ENCODE measurements at regions not wholly inside any gene's neighbourhood (a gene's known extent, or its start where the extent isn't known, plus 50 kb on each side); places are given as distances from the start of the nearest gene placed in this dataset.

DNA sequence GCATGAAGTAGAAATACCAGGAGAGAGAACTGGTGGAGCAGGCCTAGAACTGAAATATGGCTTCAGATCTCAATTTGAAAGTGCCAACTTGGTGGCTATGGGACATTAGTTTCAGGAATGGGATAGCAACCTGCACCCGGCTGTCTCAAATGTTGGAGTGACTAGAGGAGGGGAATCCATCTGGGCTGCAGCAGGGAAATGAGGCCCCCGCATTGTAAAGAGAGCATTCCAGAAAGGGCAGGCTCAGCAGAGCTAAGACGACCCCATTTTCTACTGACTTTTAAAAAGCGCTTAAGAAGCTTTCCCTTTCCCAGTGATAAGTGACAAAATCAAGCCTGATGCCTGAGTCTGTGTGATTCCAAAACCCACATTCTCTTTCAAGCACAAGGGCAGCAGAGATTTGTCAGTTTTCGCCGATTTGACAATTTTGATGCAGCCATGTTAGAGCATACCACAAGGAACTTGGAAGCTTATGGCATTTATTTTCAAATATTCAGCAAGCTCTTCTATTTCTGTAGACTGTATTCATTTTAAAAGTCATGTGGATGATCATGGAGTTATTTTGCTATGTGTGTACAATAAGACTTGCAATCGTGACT, 119.8 kb upstream of the ARHGAP28 start:
- DNase-seq (ENCODE audit: low read depth) = no peak

GRCh38 chr18:6610466-6610865, 119.0 kb upstream of the ARHGAP28 start:
- DNase-seq (ENCODE audit: low read depth) = no peak

GRCh38 chr18:6613581-6613980, 115.9 kb upstream of the ARHGAP28 start:
- no peak for DNase-seq (ENCODE audit: low read depth)

GRCh38 chr18:6614952-6615351, 114.6 kb upstream of the ARHGAP28 start:
- DNase-seq (ENCODE audit: low read depth) = no peak

DNA sequence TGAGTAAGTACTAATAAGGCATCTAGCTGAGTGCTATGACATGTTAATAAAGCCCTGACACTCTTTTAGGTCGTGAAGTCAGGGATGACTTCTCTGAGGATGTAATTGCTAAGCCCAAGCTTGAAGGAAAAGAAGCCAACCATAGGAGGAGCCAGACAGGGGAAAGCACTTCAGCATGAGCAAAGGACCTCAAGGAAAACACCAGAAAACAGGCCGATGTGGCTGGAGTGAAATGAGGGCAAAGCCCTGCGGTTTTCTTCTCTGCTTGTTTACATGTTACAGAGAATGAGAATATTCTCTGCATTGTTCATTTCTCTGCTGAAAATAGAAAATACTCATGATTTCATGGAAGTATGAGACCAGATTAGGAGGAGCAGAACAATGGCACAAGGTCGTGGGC, 112.5 kb upstream of the ARHGAP28 start:
- DNase-seq (ENCODE audit: low read depth) = no peak

- no peak for DNase-seq (ENCODE audit: low read depth)
These were observed 108.1 kb upstream of the ARHGAP28 start for GRCh38 chr18:6621437-6621836.

DNA sequence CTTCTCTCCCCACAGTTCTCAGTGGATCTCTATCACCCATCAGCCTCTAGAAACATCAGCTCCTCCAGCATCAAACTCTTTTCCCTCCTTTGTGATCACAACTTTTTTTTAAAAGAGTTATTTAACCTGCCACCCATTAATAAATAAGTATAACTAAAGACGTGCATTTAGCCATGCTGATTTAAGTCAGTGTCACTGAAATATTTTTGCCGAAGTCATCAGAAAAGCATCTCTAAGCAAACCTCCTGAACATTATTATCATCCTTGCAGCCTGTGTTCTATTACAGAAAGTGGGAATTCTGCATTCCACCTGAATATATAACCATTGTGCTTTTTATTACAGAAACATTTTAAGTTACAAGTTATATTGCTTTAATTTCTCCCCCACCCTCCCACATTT, 106.2 kb upstream of the ARHGAP28 start:
- no peak for DNase-seq (ENCODE audit: low read depth)

GRCh38 chr18:6624271-6624660, 105.2 kb upstream of the ARHGAP28 start:
- DNase-seq (ENCODE audit: low read depth) = no peak

DNA sequence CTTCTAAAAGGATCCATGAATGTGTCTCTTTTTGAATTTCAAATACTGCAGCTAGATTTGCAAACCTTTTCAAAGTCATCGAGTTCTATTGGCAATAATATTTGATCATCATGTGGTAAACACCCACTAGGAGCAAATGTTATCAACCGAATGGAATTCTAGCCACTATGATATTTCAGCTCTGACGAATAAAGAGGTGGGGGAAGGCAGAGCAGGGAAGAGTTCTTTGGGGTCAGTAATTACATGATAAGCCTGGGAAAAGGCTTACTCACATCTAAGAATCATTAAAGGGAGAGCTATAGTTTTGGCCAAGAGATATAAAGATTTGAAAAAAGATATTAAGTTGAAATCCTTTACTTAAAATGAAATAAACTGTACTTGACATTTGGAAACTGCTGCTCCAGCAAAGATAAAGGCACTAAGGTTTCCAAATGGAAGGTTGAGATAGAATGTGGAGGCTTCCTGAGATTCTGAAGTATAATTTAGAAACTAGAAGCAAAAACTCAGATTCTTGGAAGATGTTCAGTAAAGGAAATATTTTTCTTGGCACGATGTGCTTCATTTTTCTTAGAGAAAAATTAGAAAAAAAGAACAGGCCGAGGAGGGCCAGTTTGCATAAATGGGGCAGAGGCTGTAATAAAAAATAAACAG, 104.7 kb upstream of the ARHGAP28 start:
- DNase-seq (ENCODE audit: low read depth) = no peak

- no peak for DNase-seq (ENCODE audit: low read depth)
These were observed 104.0 kb upstream of the ARHGAP28 start for GRCh38 chr18:6625481-6625880.

GRCh38 chr18:6626457-6626856, 103.1 kb upstream of the ARHGAP28 start:
- no peak for DNase-seq (ENCODE audit: low read depth)

DNA sequence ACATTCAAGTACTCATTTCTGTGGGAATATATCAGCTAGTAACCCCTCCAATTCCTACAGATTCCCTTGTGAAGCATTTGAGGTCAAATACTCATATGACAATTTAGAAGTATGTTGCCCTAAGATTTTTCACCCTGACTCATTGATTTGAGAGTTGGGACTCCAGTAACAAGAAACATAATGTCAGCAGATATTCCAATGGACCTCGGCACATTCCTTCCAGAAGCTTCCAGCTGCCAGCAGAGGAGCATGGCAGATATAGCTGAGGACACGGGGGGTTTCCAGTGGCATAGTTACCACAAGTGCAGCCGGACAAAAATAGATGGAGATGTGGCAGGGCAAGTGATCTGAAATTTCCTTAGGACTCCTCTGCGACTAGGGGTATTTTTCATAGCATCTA, 101.9 kb upstream of the ARHGAP28 start:
- no peak for DNase-seq (ENCODE audit: low read depth)

DNA sequence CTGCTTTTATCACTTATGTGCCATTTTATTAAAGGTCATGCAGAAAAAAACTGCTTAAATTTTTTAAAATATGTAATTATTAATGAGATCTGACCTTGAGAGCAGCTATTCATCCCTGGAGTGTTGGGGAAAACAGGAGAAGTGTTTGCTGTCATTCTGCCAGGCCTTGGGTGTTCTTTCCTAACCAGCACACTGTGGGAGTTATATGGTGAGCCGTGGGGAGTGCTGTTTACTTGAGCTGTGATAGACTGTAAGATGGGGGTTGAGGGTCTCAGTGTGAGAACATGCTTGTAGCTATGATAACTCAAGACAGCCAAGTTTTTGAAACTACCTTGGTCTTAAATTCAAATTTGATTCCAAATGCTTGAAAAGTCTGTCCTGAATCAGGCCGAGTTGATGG, 101.3 kb upstream of the ARHGAP28 start:
- no peak for DNase-seq (ENCODE audit: low read depth)

- DNase-seq (ENCODE audit: low read depth) = no peak
These were observed 99.8 kb upstream of the ARHGAP28 start for GRCh38 chr18:6629635-6630140.

DNA sequence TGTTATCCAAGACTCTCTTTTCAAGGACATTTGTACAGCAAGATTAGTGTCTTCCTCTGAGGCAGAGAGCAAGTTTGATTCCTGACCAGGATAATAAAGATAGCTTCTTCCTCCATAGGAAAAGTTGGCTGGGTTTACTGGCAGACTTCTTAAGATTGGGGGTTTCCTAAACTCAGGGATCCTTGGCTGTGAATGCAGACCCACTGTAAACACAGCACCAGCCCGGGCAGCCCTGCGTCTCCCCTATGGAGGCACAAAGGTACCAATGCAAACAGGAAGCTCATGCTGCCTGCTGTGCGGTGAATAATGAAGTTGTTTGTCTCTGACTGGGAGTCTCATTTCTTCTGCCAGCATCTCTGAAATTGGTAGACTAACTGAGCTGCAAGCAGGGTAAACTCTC, 96.2 kb upstream of the ARHGAP28 start:
- DNase-seq (ENCODE audit: low read depth) = no peak

GRCh38 chr18:6636091-6636490, 93.4 kb upstream of the ARHGAP28 start:
- DNase-seq (ENCODE audit: low read depth) = no peak

- DNase-seq (ENCODE audit: low read depth) = no peak
These were observed 91.1 kb upstream of the ARHGAP28 start for GRCh38 chr18:6638447-6638846.

DNA sequence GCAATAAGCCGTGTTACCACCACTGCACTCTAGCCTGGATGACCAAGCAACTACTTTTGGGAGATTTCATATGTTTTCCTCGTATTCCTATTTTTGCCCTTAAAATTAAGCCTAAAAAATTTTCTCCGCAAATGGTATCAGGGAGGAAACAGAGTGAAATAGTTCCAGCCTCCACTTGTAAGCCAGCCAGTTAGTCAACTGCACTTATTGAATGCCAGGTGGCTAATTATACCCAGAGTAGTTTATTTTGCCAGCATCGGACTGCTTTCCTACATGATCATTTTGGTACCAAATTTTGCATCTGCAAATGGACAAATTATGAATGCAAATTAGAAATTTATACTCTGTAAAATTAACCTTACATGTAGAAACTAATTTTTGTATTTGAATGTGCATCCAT, 90.2 kb upstream of the ARHGAP28 start:
- DNase-seq (ENCODE audit: low read depth) = no peak

DNA sequence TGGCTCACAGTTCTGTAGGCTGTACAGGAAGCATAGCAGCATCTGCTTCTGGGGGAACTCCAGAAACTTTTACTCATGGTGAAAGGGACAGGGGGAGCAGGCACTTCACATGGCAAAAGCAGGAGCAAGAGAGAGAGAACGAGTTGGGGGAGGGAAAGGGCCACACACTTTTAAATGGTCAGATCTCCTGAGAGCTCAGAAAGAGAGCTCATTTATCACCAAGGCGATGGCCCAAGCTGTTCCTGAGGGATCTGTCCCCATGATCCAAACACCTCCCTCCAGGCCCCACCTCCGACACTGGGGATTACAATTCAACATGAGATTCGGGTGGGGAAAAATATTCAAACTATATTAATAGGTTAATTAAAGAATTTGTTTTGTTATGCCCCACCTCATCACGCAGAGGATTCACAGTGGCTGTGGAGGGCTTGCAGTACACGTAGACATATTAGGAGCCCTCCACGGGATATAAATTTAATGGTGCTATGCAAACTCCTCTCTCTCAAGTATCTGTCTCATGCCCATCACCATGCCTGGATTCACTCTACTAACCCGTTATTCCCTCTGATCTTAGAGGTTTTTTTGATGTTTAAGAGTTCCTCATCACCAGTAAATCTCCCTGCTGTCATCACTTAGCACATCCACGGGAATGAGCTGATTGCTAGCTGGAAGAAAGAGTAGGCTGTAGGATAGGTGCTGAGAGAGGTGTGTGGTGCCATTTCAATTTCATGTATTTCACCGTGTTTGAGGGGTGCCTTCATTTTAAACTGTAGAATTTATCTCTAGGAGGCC, 84.5 kb upstream of the ARHGAP28 start:
- DNase-seq (ENCODE audit: low read depth) = no peak

- no peak for DNase-seq (ENCODE audit: low read depth)
These were observed 82.7 kb upstream of the ARHGAP28 start for GRCh38 chr18:6646801-6647200.

DNA sequence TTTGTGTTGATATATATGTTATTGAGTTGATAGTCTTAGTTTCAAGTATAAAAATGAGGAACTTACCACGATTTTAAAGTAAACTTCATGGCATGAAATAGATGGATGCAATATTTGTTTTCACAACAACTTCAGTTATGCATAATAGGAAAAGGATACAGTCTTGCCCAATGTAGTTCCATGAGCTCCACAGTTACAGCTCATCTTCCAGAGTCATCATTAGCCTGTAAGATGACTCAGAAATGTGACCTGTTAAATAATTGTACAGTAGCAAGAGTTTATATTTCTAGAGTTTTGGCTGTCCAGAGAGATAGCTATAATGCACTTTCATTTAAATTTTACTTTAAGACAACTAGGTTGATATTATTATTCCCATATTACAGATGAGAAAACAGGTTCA, 80.9 kb upstream of the ARHGAP28 start:
- no peak for DNase-seq (ENCODE audit: low read depth)

DNA sequence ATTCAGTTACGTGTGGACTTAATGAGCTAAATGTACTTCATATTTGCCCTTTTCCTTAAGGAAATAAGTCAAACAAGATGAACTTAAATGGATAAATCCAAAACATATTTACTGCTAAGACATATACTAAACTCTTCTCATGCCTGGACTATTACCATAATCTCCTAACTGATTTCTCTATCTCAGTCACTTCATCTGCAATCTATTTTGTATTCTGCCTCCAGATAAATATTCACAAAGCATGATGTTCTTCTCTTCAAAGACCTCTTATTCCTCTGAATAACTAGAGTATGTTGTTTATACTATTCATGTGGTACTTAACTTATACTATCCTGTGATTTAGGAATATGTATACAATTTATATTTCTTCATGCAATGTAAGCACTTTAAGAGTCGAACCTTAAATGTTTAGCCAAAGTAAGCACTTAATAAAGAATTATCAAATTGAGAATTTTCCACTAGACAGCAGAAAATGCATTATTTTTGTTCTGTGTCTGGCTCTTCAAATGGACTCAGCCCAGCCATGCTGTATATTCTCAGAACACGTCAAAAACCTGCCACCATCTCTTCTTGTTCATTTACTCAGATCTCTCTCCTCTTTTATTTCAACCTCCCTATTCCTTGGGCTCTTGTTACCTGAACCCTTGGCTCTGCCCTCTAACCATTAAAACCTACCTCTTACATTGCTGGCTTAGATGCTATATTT, 79.9 kb upstream of the ARHGAP28 start:
- DNase-seq (ENCODE audit: low read depth) = no peak

DNA sequence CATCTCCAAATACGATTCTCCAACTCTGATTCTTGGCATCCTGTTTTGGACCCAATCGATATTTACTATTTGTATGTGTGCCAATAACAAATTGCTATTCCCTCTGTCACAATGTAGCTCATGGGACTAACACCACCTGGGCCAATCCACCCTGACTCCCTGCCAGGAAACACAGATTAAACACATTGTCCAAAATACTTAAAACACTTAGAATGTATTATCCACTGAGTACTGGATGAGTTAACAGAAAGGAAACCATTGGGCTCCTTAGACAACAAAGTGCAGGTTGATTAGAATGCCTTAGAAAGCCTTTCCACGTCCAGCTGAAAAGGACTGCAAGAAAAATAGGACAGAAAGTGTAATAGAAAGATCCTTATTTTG, 79.4 kb upstream of the ARHGAP28 start:
- DNase-seq (ENCODE audit: low read depth) = no peak
